BLaER1 treated with 17β-estradiol and CSF1 and Interleukin-3, amounts not matched to agents 10 nM and 100 nM (cell line): ENCODE measurements at regions not wholly inside any gene's neighbourhood (a gene's known extent, or its start where the extent isn't known, plus 50 kb on each side); places are given as distances from the start of the nearest gene placed in this dataset.

ENCODE experiments used
- H3K27ac ChIP-seq, 11 experiments: shearing (Covaris generic); formaldehyde crosslinking; 2 replicates each; pipeline ENCODE4 v1.8.1; 2022
- H3K27me3 ChIP-seq, 11 experiments: shearing (Covaris generic); formaldehyde crosslinking; 2 replicates each; pipeline ENCODE4 v1.8.1; 2022
- H3K36me3 ChIP-seq, 11 experiments: shearing (Covaris generic); formaldehyde crosslinking; 2 replicates each; pipeline ENCODE4 v1.8.1; 2022
- H3K4me1 ChIP-seq, 10 experiments: shearing (Covaris generic); formaldehyde crosslinking; 2 replicates each; pipeline ENCODE4 v1.8.1; 2022
- H3K4me2 ChIP-seq, 11 experiments: shearing (Covaris generic); formaldehyde crosslinking; 2 replicates each; pipeline ENCODE4 v1.8.1; 2022
- H3K4me3 ChIP-seq, 10 experiments: shearing (Covaris generic); formaldehyde crosslinking; 2 replicates each; pipeline ENCODE4 v1.8.1; 2022
- H3K9ac ChIP-seq, 11 experiments: shearing (Covaris generic); formaldehyde crosslinking; 2 replicates each; pipeline ENCODE4 v1.8.1; 2022
- H3K9me3 ChIP-seq, 11 experiments: shearing (Covaris generic); formaldehyde crosslinking; replicated peaks in 1 of 11; 2 replicates each; pipeline ENCODE4 v1.8.1; 2022
- H4K20me1 ChIP-seq, 11 experiments: shearing (Covaris generic); formaldehyde crosslinking; 2 replicates each; pipeline ENCODE4 v1.8.1; 2022
- Cebpa-rat ChIP-seq, 11 experiments: shearing (Covaris generic); IDR thresholded peaks; 2 replicates each; pipeline ENCODE4 v1.8.1; 2022

DNA sequence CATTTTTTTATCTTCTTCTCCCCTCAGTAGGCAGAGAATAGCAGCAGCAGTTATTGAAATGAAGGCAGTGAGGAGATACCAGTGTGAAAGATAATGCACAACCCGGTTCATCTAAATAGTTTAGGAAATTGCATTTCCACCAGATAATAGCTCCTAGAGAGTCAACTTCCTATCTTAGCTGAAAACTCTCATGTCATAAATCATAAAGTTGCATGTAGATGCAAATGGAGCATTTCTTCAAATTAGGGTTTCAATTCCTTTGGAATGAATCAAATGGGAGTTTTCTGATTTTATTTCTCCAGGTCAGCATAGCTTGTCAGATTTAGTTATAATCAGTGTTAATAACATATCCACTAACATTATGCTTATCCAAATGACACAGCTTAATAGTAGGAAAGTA is 335.3 kb downstream of the CNTNAP4 start:
- Histone ChIP-seq H4K20me1 (no peaks in the 10 kb centered on the region), H3K27me3 (no peaks in the 10 kb centered on the region), H3K27ac (no peak overlapping the region), H3K9me3 (no peaks in the 10 kb centered on the region), H3K9ac (no peak overlapping the region), H3K36me3 (no peaks in the 10 kb centered on the region), H3K4me3 (no peak overlapping the region), H3K4me1 (no peaks in the 10 kb centered on the region), H3K4me2 (no peak overlapping the region)
- TF ChIP-seq Cebpa-rat (IDR thresholded peaks at IDR 0.05), result no peak

DNA sequence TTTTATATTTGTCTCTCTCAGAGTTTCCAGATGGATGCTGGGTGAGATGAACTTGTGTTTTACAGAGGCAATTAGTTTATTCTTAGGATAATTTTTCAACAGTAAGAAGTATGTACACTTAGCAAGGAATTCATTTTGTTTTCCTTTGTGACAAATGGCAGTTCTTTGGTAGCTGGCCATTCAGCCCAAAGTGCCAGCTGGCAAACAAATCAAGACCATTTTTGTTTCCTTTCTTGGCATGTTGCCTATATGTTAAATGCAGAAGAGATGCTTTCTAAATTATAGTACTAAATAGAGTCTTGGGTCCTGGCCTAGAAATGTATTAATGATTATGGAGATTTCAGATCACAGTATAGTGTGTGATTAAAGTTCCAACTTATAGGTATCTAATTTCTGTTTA is 337.1 kb downstream of the CNTNAP4 start:
- no peak overlapping the region for H3K27ac ChIP-seq
- H3K27me3 ChIP-seq, result no peaks in the 10 kb centered on the region
- no peak overlapping the region for H3K4me2 ChIP-seq
- H3K4me1 ChIP-seq, result no peaks in the 10 kb centered on the region
- no peak overlapping the region for H3K9ac ChIP-seq
- H3K9me3 ChIP-seq, result no peaks in the 10 kb centered on the region
- H3K36me3 ChIP-seq, result no peaks in the 10 kb centered on the region
- TF ChIP-seq Cebpa-rat (IDR thresholded peaks at IDR 0.05), result no peak
- H3K4me3 ChIP-seq, result no peak overlapping the region
- no peaks in the 10 kb centered on the region for H4K20me1 ChIP-seq

DNA sequence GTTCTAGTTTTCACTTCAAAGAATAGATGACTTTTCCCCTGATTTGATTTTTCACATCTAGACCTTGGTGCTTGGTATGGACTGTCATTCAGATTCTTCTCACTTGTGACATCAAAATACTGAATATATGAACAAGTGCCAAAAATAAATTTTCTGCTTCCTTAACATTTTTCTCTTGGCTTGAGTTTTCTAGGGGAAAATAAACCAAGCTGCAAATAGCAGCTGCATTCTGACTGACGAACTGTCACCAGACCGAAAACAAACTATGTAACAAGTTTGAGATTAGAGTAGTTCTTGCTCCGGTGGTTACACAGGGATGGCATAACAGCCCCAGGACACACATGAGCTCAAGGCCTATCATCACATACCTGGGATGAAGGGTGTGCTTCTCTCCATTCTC is 345.7 kb downstream of the CNTNAP4 start:
- no peak for TF ChIP-seq Cebpa-rat (IDR thresholded peaks at IDR 0.05)
- Histone ChIP-seq H4K20me1 (no peaks in the 10 kb centered on the region), H3K9ac (no peak overlapping the region), H3K36me3 (no peaks in the 10 kb centered on the region), H3K4me1 (no peaks in the 10 kb centered on the region), H3K9me3 (no peaks in the 10 kb centered on the region), H3K4me3 (no peak overlapping the region), H3K27me3 (no peaks in the 10 kb centered on the region), H3K27ac (no peak overlapping the region), H3K4me2 (no peak overlapping the region)

DNA sequence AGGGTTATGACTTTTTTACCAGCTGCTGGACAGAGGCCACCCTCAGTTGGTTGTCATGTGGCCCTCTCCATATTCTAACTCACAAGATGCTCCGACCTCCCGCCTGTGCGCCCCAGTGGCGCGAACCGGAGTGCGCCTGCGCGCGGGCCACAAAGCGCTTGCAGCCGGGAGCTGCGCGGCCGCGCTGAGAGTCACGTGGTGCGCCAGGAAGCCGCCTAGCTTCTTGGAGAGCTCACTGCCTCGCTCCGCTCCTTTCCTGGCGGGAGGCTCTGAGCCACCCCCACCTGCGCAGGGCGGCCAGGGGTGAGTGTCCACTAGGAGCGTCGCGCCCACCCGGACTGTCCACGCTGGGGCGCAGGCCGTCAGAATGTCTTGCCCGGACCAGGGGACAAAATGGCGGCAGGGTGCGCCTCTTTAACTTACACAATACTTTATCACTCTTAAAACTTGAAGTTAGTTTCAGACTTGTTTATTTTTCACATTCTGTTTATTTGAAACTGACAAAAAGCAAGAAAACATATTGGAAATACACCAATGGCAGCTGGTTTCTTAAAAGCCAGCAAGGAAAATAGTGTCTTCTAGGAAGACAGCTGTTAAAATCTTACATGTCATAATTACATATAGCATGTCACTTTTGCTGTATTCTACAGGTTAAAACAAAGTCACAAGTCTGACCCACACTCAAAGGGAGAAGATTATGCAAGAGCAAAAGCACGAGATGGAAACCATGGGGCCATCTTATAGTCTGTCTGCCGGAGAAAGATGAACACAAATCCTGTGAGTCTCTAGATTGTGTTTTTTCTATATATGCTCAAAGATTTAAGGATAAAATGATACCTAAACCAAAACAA is 357.9 kb downstream of the CNTNAP4 start:
- no peak overlapping the region for H3K9ac ChIP-seq
- H3K4me3 ChIP-seq, result no peak overlapping the region
- peaks cover 23 to 35% (median 30%) of the 10 kb centered on the region in 11 experiments for H3K9me3 ChIP-seq
- H3K27me3 ChIP-seq, result no peaks in the 10 kb centered on the region
- TF ChIP-seq Cebpa-rat (IDR thresholded peaks at IDR 0.05), result no peak
- H3K36me3 ChIP-seq, result no peaks in the 10 kb centered on the region
- H3K27ac ChIP-seq, result no peak overlapping the region
- no peaks in the 10 kb centered on the region for H4K20me1 ChIP-seq
- H3K4me1 ChIP-seq, result peaks cover 0 to 9% (median 0%) of the 10 kb centered on the region in 10 experiments; a peak in 5 of 20 replicates
- no peak overlapping the region for H3K4me2 ChIP-seq

DNA sequence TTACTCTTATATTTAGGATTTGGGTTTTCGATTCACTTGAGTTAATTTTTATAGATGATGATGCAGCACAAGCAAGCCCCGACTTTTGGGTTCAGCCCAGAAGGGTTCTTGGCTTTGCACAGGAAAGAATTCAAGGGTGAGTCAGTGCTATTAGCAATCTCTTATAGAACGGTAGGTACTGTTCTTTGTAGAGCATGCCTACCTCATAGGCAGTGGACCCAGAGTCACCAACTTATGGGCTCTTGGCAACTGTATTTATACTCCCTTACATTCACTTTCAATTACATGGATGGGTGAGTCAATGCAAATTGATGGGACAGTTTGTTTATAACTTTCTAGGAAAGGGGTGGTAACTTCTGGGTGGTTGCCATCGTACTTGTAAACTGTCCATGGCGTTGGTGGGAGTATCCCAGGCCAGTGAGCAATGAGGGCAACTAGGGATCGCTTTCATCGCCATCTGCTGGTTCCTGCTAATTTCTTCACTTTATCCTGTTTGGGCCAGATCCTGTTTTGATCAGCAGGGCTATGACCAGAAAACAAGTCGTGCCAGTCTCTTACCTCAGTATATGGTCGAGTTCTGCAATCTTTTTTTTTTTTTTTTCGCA is 362.6 kb downstream of the CNTNAP4 start:
- Histone ChIP-seq H3K27ac (no peak overlapping the region), H3K4me1 (no peaks in the 10 kb centered on the region), H3K9ac (no peak overlapping the region), H3K36me3 (no peaks in the 10 kb centered on the region), H3K9me3 (peaks cover 3 to 6% (median 4%) of the 10 kb centered on the region in 11 experiments; a peak in 20 of 22 replicates), H3K4me3 (no peak overlapping the region), H3K4me2 (no peak overlapping the region), H3K27me3 (no peaks in the 10 kb centered on the region), H4K20me1 (no peaks in the 10 kb centered on the region)
- TF ChIP-seq Cebpa-rat (IDR thresholded peaks at IDR 0.05), result no peak

DNA sequence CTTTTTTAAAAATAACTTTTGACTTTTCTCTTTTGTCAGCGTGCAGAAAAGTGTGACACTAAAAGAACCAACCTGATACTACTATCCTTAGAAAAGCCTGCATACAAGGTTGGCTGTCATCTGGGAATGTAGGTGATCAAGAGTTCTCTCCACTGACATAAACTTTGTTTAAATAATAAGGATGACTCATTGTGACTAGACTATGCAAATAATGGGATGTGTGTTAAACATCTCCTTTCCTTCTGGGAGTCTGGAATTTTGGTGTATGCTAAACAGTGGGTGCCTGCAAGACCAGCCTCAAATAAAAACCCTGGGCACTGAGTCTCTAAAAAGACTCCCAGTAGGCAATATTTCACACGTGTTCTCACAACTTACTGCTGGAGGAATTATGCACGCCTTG is 373.4 kb downstream of the CNTNAP4 start:
- H3K36me3 ChIP-seq, result no peaks in the 10 kb centered on the region
- H4K20me1 ChIP-seq, result no peaks in the 10 kb centered on the region
- TF ChIP-seq Cebpa-rat (IDR thresholded peaks at IDR 0.05), result no peak
- no peaks in the 10 kb centered on the region for H3K9me3 ChIP-seq
- H3K27ac ChIP-seq, result no peak overlapping the region
- H3K4me3 ChIP-seq, result no peak overlapping the region
- H3K9ac ChIP-seq, result no peak overlapping the region
- H3K4me2 ChIP-seq, result no peak overlapping the region
- H3K4me1 ChIP-seq, result no peaks in the 10 kb centered on the region
- H3K27me3 ChIP-seq, result no peaks in the 10 kb centered on the region

DNA sequence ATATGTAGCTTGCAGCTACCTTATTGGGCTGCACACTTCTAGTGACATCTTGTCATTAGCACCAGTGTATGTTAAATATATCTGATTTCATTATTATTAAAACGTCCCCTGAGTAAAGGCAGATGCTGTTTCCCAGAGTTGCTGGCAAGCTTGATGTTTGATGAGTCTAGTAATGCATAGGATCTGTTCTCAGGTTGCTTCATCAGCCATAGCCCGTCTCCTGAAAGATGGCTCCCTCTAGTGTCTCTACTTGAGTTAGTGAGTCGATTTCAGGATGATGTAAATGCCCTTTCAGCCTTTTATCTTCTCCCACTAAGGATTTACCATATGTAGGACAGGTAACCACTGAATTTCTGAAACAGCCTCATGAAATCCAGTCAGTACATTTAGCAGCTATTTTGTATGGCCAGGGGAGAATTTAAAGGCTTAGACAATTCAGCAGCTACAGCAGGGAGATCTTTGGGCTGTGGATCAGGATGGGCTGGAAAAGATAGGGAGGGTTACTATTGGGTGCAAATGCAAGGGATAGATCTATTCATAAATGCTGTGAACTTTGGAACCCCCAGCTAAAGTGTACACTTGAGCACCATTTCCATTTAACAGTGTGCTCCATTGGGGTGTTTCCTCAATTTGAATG is 376.3 kb downstream of the CNTNAP4 start:
- H3K9ac ChIP-seq, result no peak overlapping the region
- no peak overlapping the region for H3K27ac ChIP-seq
- no peaks in the 10 kb centered on the region for H3K36me3 ChIP-seq
- no peaks in the 10 kb centered on the region for H4K20me1 ChIP-seq
- no peak overlapping the region for H3K4me2 ChIP-seq
- no peaks in the 10 kb centered on the region for H3K27me3 ChIP-seq
- peaks cover 0 to 13% (median 8%) of the 10 kb centered on the region in 10 experiments; a peak in 9 of 20 replicates for H3K4me1 ChIP-seq
- H3K4me3 ChIP-seq, result no peak overlapping the region
- 0 out of 22 replicates have a peak, but pooled peaks of 1 of the 11 experiments have one; percentile 18 for TF ChIP-seq Cebpa-rat (IDR thresholded peaks at IDR 0.05)
- no peaks in the 10 kb centered on the region for H3K9me3 ChIP-seq

DNA sequence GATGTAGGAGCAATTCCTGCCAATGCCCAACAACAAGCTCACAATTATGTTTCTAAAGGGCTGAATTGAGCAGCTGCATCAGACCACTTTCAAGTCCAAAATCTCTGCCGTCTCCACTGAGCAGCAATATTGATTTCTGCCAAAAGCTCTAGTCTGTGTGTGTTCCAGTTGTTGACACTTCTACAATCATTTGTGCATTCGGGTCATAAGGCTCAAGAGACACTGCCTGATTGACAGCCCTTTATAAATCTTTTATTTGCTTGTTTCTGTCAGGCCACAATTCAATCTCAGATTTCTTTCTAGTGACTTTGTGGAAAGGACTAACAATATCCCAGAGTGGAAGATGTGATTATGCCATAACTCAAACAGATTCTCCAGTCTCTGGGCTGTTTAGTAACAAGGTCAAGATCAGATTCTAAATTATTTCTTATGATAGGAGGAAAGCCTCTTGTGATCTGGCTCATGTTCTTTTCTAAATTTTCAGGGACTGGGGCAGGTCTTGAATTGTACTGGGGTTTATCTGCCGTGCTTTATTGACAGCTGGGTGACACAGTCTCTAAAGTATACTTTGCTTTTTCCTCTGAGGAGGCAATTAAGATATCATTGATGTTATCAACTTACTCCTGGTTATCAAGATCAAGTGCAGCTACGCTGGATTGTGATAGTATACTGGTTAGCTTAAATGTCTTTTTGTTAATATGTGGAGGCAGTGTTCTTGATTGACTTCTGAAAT is 377.1 kb downstream of the CNTNAP4 start:
- Histone ChIP-seq H3K9ac (no peak overlapping the region), H3K27me3 (no peaks in the 10 kb centered on the region), H3K9me3 (no peaks in the 10 kb centered on the region), H3K36me3 (no peaks in the 10 kb centered on the region), H3K4me3 (no peak overlapping the region), H3K4me2 (no peak overlapping the region), H3K27ac (no peak overlapping the region), H3K4me1 (peaks cover 0 to 13% (median 8%) of the 10 kb centered on the region in 10 experiments; a peak in 9 of 20 replicates), H4K20me1 (no peaks in the 10 kb centered on the region)
- no peak for TF ChIP-seq Cebpa-rat (IDR thresholded peaks at IDR 0.05)

DNA sequence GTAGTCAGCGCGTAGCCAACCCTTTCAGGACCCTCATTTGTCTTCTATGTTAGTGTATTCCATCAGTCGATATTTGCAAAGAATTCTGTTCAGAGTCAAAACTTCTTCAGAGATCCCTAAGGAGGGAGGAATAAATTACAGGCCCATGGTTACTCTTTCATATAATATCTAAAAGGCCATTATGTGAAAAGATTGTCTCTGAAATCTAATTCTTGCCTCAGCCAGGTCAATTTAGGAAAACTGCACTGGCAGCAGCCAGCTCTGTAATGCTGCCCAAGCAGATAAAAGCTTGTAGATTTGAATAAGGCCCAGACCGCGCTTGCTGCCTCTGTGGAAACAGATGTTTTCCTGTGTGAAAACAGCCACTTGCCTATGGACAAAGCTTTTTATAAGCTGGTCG is 379.8 kb downstream of the CNTNAP4 start:
- H3K4me2 ChIP-seq, result peak overlapping the region in 7 of 11 experiments; percentile 4 to 53 (median 33); a peak in 13 of 22 replicates
- H3K9ac ChIP-seq, result no peak overlapping the region
- H4K20me1 ChIP-seq, result no peaks in the 10 kb centered on the region
- no peak overlapping the region for H3K27ac ChIP-seq
- H3K9me3 ChIP-seq, result no peaks in the 10 kb centered on the region
- H3K36me3 ChIP-seq, result no peaks in the 10 kb centered on the region
- no peak for TF ChIP-seq Cebpa-rat (IDR thresholded peaks at IDR 0.05)
- no peak overlapping the region for H3K4me3 ChIP-seq
- H3K4me1 ChIP-seq, result peaks cover 0 to 13% (median 8%) of the 10 kb centered on the region in 10 experiments; a peak in 9 of 20 replicates
- H3K27me3 ChIP-seq, result no peaks in the 10 kb centered on the region
